ENCODE measurements at regions not wholly inside any gene's neighbourhood (a gene's known extent, or its start where the extent isn't known, plus 50 kb on each side); places are given as distances from the start of the nearest gene placed in this dataset.
"Not testable (repeated sequence)": the region's sequence is repeated elsewhere in the genome, so short reads cannot be mapped to it uniquely, and the experiment has no call there.

DNA sequence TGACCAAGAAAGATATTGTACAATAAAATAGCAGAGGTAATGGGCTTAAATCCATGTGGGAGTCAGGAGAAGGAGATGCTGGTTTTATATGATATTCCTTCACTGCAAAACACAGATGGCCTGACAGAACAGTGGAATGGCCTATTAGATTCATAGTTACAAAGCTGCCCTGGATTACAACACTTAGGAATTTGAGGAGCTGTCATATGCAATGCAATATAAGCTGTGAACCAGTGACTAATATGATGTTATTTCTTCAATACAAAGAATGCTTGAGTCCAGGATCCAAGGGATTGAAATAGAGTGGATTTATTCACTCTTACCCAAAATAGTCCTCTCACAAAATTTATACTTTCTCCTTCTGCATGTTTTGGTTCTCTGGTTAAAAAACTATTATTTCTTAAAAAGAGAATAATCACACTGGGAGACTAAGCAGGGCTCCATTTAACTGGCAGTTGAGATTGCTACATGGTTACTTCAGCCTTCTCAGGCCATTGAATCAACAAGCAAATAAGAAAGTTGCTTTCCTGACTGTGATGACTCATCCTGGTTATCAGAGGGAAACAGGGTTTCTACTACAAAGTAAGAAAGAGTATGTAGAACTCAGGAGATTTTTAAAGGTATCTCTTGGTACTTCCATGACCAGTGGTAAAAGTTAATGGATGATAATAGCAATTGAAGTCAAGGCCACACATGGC lies 79.8 kb upstream of the ZPLD1 start:
- Mint-ChIP-seq H3K27ac (no peak overlapping the region), H3K4me1 (no peaks in the 10 kb centered on the region), H3K9me3 (peaks cover 0 to 2% (median 0%) of the 10 kb centered on the region in 7 donors), H3K4me3 (no peak overlapping the region), H3K27me3 (no peaks in the 10 kb centered on the region), H3K36me3 (no peaks in the 10 kb centered on the region)
- Histone ChIP-seq H3K27ac (ENCODE audit: insufficient read depth, low read length, poor library complexity, severe bottlenecking) (no peak overlapping the region), H3K27me3 (ENCODE audit: control insufficient read depth, insufficient read depth, low read length) (no peaks in the 10 kb centered on the region), H3K4me3 (ENCODE audit: low read depth, low read length) (no peak overlapping the region), H3K9me3 (ENCODE audit: control insufficient read depth in 2 of 2, low read length in 2 of 2) (no peaks in the 10 kb centered on the region), H3K4me1 (ENCODE audit: control insufficient read depth, insufficient read depth, low read length, poor library complexity, severe bottlenecking) (no peaks in the 10 kb centered on the region), H3K36me3 (ENCODE audit: control insufficient read depth, insufficient read depth, low read length) (no peaks in the 10 kb centered on the region)
- no peak for DNase-seq
- ATAC-seq (ENCODE audit: low read depth in 2 of 2), result no peak

DNA sequence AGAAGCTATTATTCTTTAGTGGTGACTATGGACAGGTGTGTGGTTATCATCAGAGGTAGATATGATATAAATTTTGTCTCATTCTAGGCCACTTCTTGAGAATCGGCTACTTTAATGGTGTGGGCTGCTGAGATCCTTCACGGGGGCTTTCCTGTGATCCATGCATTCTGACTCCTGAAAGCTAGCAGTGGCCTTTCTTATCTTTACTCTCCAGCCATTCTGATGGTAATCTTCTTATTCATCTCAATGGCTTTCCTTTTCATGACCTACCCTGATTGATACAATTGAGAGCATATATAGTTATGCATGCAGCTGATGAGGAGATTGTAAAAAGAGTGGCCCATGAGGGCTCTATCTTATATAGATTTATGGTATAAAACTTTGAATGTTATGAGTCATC lies 78.3 kb upstream of the ZPLD1 start:
- Histone ChIP-seq H3K4me3 (ENCODE audit: low read depth, low read length) (no peak overlapping the region), H3K36me3 (ENCODE audit: control insufficient read depth, insufficient read depth, low read length) (no peaks in the 10 kb centered on the region), H3K27ac (ENCODE audit: insufficient read depth, low read length, poor library complexity, severe bottlenecking) (no peak overlapping the region), H3K27me3 (ENCODE audit: control insufficient read depth, insufficient read depth, low read length) (no peaks in the 10 kb centered on the region), H3K9me3 (ENCODE audit: control insufficient read depth in 2 of 2, low read length in 2 of 2) (no peaks in the 10 kb centered on the region), H3K4me1 (ENCODE audit: control insufficient read depth, insufficient read depth, low read length, poor library complexity, severe bottlenecking) (no peaks in the 10 kb centered on the region)
- ATAC-seq (ENCODE audit: low read depth in 2 of 2) (no peak), DNase-seq (no peak)
- no peak overlapping the region for H3K4me3 Mint-ChIP-seq
- H3K27me3 Mint-ChIP-seq, result no peaks in the 10 kb centered on the region
- no peaks in the 10 kb centered on the region for H3K36me3 Mint-ChIP-seq
- H3K4me1 Mint-ChIP-seq, result no peaks in the 10 kb centered on the region
- peaks cover 0 to 4% (median 0%) of the 10 kb centered on the region in 7 donors for H3K9me3 Mint-ChIP-seq
- no peak overlapping the region for H3K27ac Mint-ChIP-seq

DNA sequence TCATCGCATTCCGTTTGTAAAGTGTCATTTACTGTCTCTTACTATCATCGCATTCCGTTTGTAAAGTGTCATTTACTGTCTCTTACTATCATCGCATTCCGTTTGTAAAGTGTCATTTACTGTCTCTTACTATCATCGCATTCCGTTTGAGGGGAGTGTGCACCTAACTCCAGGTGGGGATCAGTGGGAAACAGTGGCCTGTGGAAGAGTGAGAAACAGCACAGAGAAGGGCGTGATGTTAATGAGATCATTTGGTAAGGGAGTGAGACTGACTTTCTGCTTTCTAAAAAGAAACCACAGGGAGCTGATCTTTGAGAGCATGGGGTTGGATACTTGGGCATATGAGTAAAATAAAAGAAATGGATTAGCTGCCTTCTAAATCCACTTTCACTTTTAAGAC lies 77.5 kb upstream of the ZPLD1 start:
- H3K9me3 Mint-ChIP-seq; ATAC-seq (ENCODE audit: low read depth in 2 of 2); DNase-seq; H3K4me3 Mint-ChIP-seq; H3K4me3 ChIP-seq (ENCODE audit: low read depth, low read length); H3K27ac ChIP-seq (ENCODE audit: insufficient read depth, low read length, poor library complexity, severe bottlenecking); H3K27me3 Mint-ChIP-seq; H3K36me3 Mint-ChIP-seq; H3K27ac Mint-ChIP-seq; H3K4me1 Mint-ChIP-seq; H3K36me3 ChIP-seq (ENCODE audit: control insufficient read depth, insufficient read depth, low read length); H3K4me1 ChIP-seq (ENCODE audit: control insufficient read depth, insufficient read depth, low read length, poor library complexity, severe bottlenecking); H3K27me3 ChIP-seq (ENCODE audit: control insufficient read depth, insufficient read depth, low read length); H3K9me3 ChIP-seq (ENCODE audit: control insufficient read depth in 2 of 2, low read length in 2 of 2): not testable (repeated sequence)

- peaks cover 0 to 16% (median 5%) of the 10 kb centered on the region in 7 donors for H3K9me3 Mint-ChIP-seq
- DNase-seq (no peak), ATAC-seq (ENCODE audit: low read depth in 2 of 2) (no peak)
- no peaks in the 10 kb centered on the region for H3K36me3 ChIP-seq (ENCODE audit: control insufficient read depth, insufficient read depth, low read length)
- no peaks in the 10 kb centered on the region for H3K27me3 Mint-ChIP-seq
- H3K27me3 ChIP-seq (ENCODE audit: control insufficient read depth, insufficient read depth, low read length), result no peaks in the 10 kb centered on the region
- no peaks in the 10 kb centered on the region for H3K4me1 Mint-ChIP-seq
- no peak overlapping the region for H3K27ac Mint-ChIP-seq
- H3K36me3 Mint-ChIP-seq, result no peaks in the 10 kb centered on the region
- H3K9me3 ChIP-seq (ENCODE audit: control insufficient read depth in 2 of 2, low read length in 2 of 2), result peaks cover 0 to 4% of the 10 kb centered on the region in 2 experiments
- H3K4me3 Mint-ChIP-seq, result no peak overlapping the region
- no peaks in the 10 kb centered on the region for H3K4me1 ChIP-seq (ENCODE audit: control insufficient read depth, insufficient read depth, low read length, poor library complexity, severe bottlenecking)
- no peak overlapping the region for H3K27ac ChIP-seq (ENCODE audit: insufficient read depth, low read length, poor library complexity, severe bottlenecking)
- no peak overlapping the region for H3K4me3 ChIP-seq (ENCODE audit: low read depth, low read length)
These were observed 74.5 kb upstream of the ZPLD1 start for GRCh38 chr3:102360183-102360860.

DNA sequence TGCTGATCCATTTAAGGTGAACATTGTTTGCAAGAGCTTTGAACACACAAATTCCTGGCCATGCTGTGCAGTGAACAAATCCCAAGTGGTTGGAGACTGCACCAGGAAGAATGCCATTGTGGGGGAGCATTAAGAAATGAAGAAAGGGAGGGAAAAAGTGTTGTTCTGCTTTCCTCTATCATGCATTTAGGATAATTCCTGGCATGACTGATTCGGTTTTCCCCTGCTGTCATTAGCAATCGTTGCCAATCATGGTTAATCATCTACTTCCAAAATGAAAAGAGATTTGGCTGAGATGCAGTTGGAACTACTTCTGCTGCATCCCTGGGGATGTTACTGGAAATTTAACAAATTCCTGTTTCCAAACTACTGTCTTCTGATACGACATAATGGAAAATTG lies 73.7 kb upstream of the ZPLD1 start:
- Histone ChIP-seq H3K4me3 (ENCODE audit: low read depth, low read length) (no peak overlapping the region), H3K27ac (ENCODE audit: insufficient read depth, low read length, poor library complexity, severe bottlenecking) (no peak overlapping the region), H3K27me3 (ENCODE audit: control insufficient read depth, insufficient read depth, low read length) (no peaks in the 10 kb centered on the region), H3K4me1 (ENCODE audit: control insufficient read depth, insufficient read depth, low read length, poor library complexity, severe bottlenecking) (no peaks in the 10 kb centered on the region), H3K9me3 (ENCODE audit: control insufficient read depth in 2 of 2, low read length in 2 of 2) (peaks cover 0 to 4% of the 10 kb centered on the region in 2 experiments), H3K36me3 (ENCODE audit: control insufficient read depth, insufficient read depth, low read length) (no peaks in the 10 kb centered on the region)
- Mint-ChIP-seq H3K36me3 (no peaks in the 10 kb centered on the region), H3K9me3 (peaks cover 0 to 19% (median 6%) of the 10 kb centered on the region in 7 donors), H3K4me1 (no peaks in the 10 kb centered on the region), H3K4me3 (no peak overlapping the region), H3K27ac (no peak overlapping the region), H3K27me3 (no peaks in the 10 kb centered on the region)
- ATAC-seq (ENCODE audit: low read depth in 2 of 2) (no peak), DNase-seq (no peak)

DNA sequence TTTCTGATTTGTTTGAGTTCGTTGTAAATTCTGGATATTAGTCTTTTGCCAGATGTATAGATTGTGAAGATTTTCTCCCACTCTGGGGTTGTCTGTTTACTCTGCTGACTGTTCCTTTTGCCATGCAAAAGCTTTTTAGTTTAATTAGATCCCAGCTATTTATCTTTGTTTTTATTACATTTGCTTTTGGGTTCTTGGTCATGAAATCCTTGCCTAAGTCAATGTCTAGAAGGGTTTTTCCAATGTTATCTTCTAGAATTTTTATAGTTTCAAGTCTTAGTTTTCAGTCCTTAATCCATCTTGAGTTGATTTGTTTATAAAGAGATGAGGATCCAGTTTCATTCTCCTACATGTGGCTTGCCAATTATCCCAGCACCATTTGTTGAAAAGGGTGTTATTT lies 68.7 kb upstream of the ZPLD1 start:
- not testable (repeated sequence) for H3K4me1 Mint-ChIP-seq; H3K9me3 ChIP-seq (ENCODE audit: control insufficient read depth in 2 of 2, low read length in 2 of 2); H3K27me3 Mint-ChIP-seq; H3K36me3 ChIP-seq (ENCODE audit: control insufficient read depth, insufficient read depth, low read length); H3K27ac ChIP-seq (ENCODE audit: insufficient read depth, low read length, poor library complexity, severe bottlenecking); H3K4me3 Mint-ChIP-seq; ATAC-seq (ENCODE audit: low read depth in 2 of 2); DNase-seq; H3K27ac Mint-ChIP-seq; H3K27me3 ChIP-seq (ENCODE audit: control insufficient read depth, insufficient read depth, low read length); H3K36me3 Mint-ChIP-seq; H3K4me1 ChIP-seq (ENCODE audit: control insufficient read depth, insufficient read depth, low read length, poor library complexity, severe bottlenecking); H3K4me3 ChIP-seq (ENCODE audit: low read depth, low read length)
- peaks cover 0 to 22% (median 6%) of the 10 kb centered on the region in 7 donors for H3K9me3 Mint-ChIP-seq

GRCh38 chr3:102374863-102375634 lies 59.8 kb upstream of the ZPLD1 start:
- no peaks in the 10 kb centered on the region for H3K36me3 Mint-ChIP-seq
- peaks cover 0 to 2% (median 0%) of the 10 kb centered on the region in 7 donors for H3K9me3 Mint-ChIP-seq
- no peak overlapping the region for H3K27ac Mint-ChIP-seq
- Histone ChIP-seq H3K9me3 (ENCODE audit: control insufficient read depth in 2 of 2, low read length in 2 of 2) (no peaks in the 10 kb centered on the region), H3K27ac (ENCODE audit: insufficient read depth, low read length, poor library complexity, severe bottlenecking) (no peak overlapping the region), H3K4me1 (ENCODE audit: control insufficient read depth, insufficient read depth, low read length, poor library complexity, severe bottlenecking) (no peaks in the 10 kb centered on the region), H3K27me3 (ENCODE audit: control insufficient read depth, insufficient read depth, low read length) (no peaks in the 10 kb centered on the region), H3K36me3 (ENCODE audit: control insufficient read depth, insufficient read depth, low read length) (no peaks in the 10 kb centered on the region), H3K4me3 (ENCODE audit: low read depth, low read length) (no peak overlapping the region)
- H3K27me3 Mint-ChIP-seq, result no peaks in the 10 kb centered on the region
- no peak for ATAC-seq (ENCODE audit: low read depth in 2 of 2)
- DNase-seq, result peak in 1 of 3 donors; percentile 22
- H3K4me3 Mint-ChIP-seq, result no peak overlapping the region
- H3K4me1 Mint-ChIP-seq, result no peaks in the 10 kb centered on the region
